ENCODE measurements at regions not wholly inside any gene's neighbourhood (a gene's known extent, or its start where the extent isn't known, plus 50 kb on each side); places are given as distances from the start of the nearest gene placed in this dataset.

DNA sequence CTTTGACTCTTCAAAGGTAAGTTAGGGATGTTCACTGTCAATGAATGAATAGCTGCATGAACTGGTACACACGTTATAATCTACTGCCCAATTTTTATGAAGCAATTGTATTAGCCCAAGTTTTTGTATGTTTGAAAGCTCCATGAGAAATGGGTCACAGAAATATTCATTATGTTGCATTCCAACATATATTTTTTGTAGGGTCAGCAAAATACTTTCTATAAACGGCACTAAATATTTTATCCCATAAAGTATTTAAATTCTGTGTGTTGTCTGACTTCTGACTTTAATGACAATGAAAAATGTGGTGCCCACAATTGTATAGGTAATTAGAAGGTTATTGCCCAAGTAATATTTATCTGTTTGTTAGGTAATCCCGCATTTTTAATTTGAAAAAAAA is 466.0 kb downstream of the FAT4 start:
- no peak for TF ChIP-seq EZH2 (IDR thresholded peaks at IDR 0.05; ENCODE audit: insufficient read depth, poor library complexity, severe bottlenecking)
- TF ChIP-seq EZH2phosphoT487 (IDR thresholded peaks at IDR 0.05; ENCODE audit: insufficient read depth, low read depth), result no peak

Data from GM23248 (cell line).